K562 (cell line): ENCODE measurements at regions not wholly inside any gene's neighbourhood (a gene's known extent, or its start where the extent isn't known, plus 50 kb on each side); places are given as distances from the start of the nearest gene placed in this dataset.

Experiments used
- AFF1 ChIP-seq, 2 experiments: fragments of 450-650 bp; IDR thresholded peaks; 2 replicates each; pipeline ENCODE4 v1.6.1; 2018; ENCODE audit warnings: mild to moderate bottlenecking in 2 of 2, low read depth in 1 of 2; ENCODE audit not compliant: partially characterized antibody in 2 of 2
- BMI1 ChIP-seq: fragments of 150-350 bp; IDR thresholded peaks from 2 replicates; pipeline ENCODE4 v1.6.1; 2014; ENCODE audit warnings: low read length
- BRF2 ChIP-seq: IDR thresholded peaks from 3 replicates; pipeline ENCODE4 v1.6.1; 2011; ENCODE audit warnings: borderline replicate concordance, mild to moderate bottlenecking; ENCODE audit not compliant: insufficient read length, insufficient read depth
- CBX3 ChIP-seq, 2 experiments: IDR thresholded peaks; 1 replicate in 1 of 2; 2 replicates in 1 of 2; pipeline ENCODE4 v1.6.1; 2012; ENCODE audit warnings: inconsistent platforms in 2 of 2, low read length in 2 of 2, borderline replicate concordance in 1 of 2, control low read depth in 1 of 2
- CEBPB ChIP-seq: fragments of 450-650 bp; IDR thresholded peaks from 2 replicates; pipeline ENCODE4 v1.6.1; 2016; ENCODE audit warnings: missing genetic modification characterization, missing compliant biosample characterization
- DNMT1 ChIP-seq: fragments of 450-650 bp; IDR thresholded peaks from 2 replicates; pipeline ENCODE4 v1.6.1; 2016; ENCODE audit warnings: antibody characterized with exemption, mild to moderate bottlenecking
- ELF4 ChIP-seq: fragments of 450-650 bp; formaldehyde crosslinking; IDR thresholded peaks from 2 replicates; pipeline ENCODE4 v1.4.0; 2022; ENCODE audit warnings: missing genetic modification characterization
- FOS ChIP-seq: IDR thresholded peaks from 3 replicates; pipeline ENCODE4 v1.6.1; 2011; ENCODE audit not compliant: insufficient read length; ENCODE audit errors: extremely low read depth
- FOXK2 ChIP-seq, 2 experiments: fragments of 450-650 bp; IDR thresholded peaks in 1 of 2; conservative IDR thresholded peaks in 1 of 2; 2 replicates each; pipeline ENCODE4 v1.6.1; 2016; ENCODE audit warnings: low read depth in 2 of 2, mild to moderate bottlenecking in 1 of 2
- HOXB6 ChIP-seq: fragments of 250-450 bp; sonication (Bioruptor Pico); IDR thresholded peaks from 2 replicates; pipeline ENCODE4 v1.5.1; 2022; ENCODE audit warnings: mild to moderate bottlenecking, borderline replicate concordance
- IFI16 ChIP-seq: fragments of 250-450 bp; sonication (Bioruptor Pico); IDR thresholded peaks from 2 replicates; pipeline ENCODE4 v2.1.2; 2022; ENCODE audit warnings: mild to moderate bottlenecking, inconsistent platforms
- MCM3 ChIP-seq: fragments of 450-650 bp; IDR thresholded peaks from 2 replicates; pipeline ENCODE4 v1.6.1; 2016
- MECOM ChIP-seq: fragments of 250-450 bp; sonication (Bioruptor Pico); IDR thresholded peaks from 2 replicates; pipeline ENCODE4 v1.8.0; 2022; ENCODE audit warnings: inconsistent platforms
- NCOA6 ChIP-seq: fragments of 450-650 bp; IDR thresholded peaks from 2 replicates; pipeline ENCODE4 v1.6.1; 2017; ENCODE audit warnings: mild to moderate bottlenecking
- PHB ChIP-seq: fragments of 250-450 bp; sonication (Bioruptor Pico); IDR thresholded peaks from 2 replicates; pipeline ENCODE4 v1.5.0; 2021
- SIN3A ChIP-seq, 2 experiments: fragments of 150-350 bp in 1 of 2; IDR thresholded peaks; 2 replicates each; pipeline ENCODE4 v1.6.1; 2011 to 2016; ENCODE audit warnings: borderline replicate concordance in 2 of 2, low read depth in 2 of 2, low read length in 2 of 2, mild to moderate bottlenecking in 2 of 2, moderate library complexity in 2 of 2; ENCODE audit not compliant: control insufficient read depth in 1 of 2
- TBL1XR1 ChIP-seq, 2 experiments: IDR thresholded peaks; 2 replicates each; pipeline ENCODE4 v1.6.1; 2012; ENCODE audit warnings: improper control_type of control experiment in 2 of 2, low read length in 2 of 2, mild to moderate bottlenecking in 1 of 2
- TEAD1 ChIP-seq, 2 experiments: fragments of 450-650 bp in 1 of 2; sonication (generic) in 1 of 2; formaldehyde crosslinking; IDR thresholded peaks; 2 replicates each; pipeline versions ENCODE4 v1.4.0 to v1.8.0; 2020 to 2022; ENCODE audit warnings: mild to moderate bottlenecking in 2 of 2, missing genetic modification reagents in 1 of 2
- XRCC3 ChIP-seq: fragments of 450-650 bp; IDR thresholded peaks from 2 replicates; pipeline ENCODE4 v1.6.1; 2017; ENCODE audit warnings: mild to moderate bottlenecking, moderate library complexity
- ZFP1 ChIP-seq: fragments of 450-650 bp; formaldehyde crosslinking; IDR thresholded peaks from 2 replicates; pipeline ENCODE4 v1.4.0; 2020; ENCODE audit warnings: mild to moderate bottlenecking, mixed read lengths
- ZNF165 ChIP-seq: fragments of 250-450 bp; sonication (Bioruptor Pico); IDR thresholded peaks from 2 replicates; pipeline ENCODE4 v1.4.0; 2020; ENCODE audit warnings: borderline replicate concordance
- ZNF263 ChIP-seq: sonication (generic); formaldehyde crosslinking; IDR thresholded peaks from 2 replicates; pipeline ENCODE4 v1.8.0; 2022; ENCODE audit warnings: mild to moderate bottlenecking, missing genetic modification reagents, borderline replicate concordance
- ZNF507 ChIP-seq: conservative IDR thresholded peaks from 2 replicates; pipeline ENCODE4 v1.6.1; 2017; ENCODE audit warnings: missing genetic modification characterization, missing compliant biosample characterization
- ZNF764 ChIP-seq: fragments of 250-450 bp; sonication (Bioruptor Pico); IDR thresholded peaks from 2 replicates; pipeline ENCODE4 v1.4.0; 2020; ENCODE audit warnings: low read depth, mild to moderate bottlenecking, moderate library complexity
- ZNF780A ChIP-seq: fragments of 250-450 bp; sonication (Bioruptor Pico); IDR thresholded peaks from 2 replicates; pipeline ENCODE4 v1.5.0; 2021; ENCODE audit warnings: mild to moderate bottlenecking

GRCh38 chr18:966759-967576 lies 62.3 kb downstream of the ADCYAP1 start (continued):
- TF ChIP-seq AFF1 (IDR thresholded peaks at IDR 0.05; ENCODE audit: low read depth in 1 of 2, partially characterized antibody in 2 of 2) (peak; percentile 63 to 82), PHB (no peak), IFI16 (no peak), SIN3A (IDR thresholded peaks at IDR 0.05; ENCODE audit: borderline replicate concordance in 2 of 2, control insufficient read depth in 1 of 2, low read depth in 2 of 2, low read length in 2 of 2) (no peak), FOS (no peak), MECOM (CRISPR knock-in tag) (peak; percentile 92), BMI1 (no peak), ZNF780A (CRISPR knock-in tag) (no peak), HOXB6 (no peak), DNMT1 (no peak), MCM3 (no peak), ZNF263 (CRISPR knock-in tag) (no peak), TBL1XR1 (IDR thresholded peaks at IDR 0.05; ENCODE audit: low read length in 2 of 2) (peak in 1 of 2 experiments; percentile 86; a peak in 2 of 4 replicates), ZFP1 (CRISPR knock-in tag) (no peak), TEAD1 (CRISPR knock-in tag; IDR thresholded peaks at IDR 0.05) (peak in 1 of 2 experiments; percentile 76; a peak in 1 of 4 replicates), CEBPB (peak; percentile 98), XRCC3 (no peak), BRF2 (no peak), ELF4 (CRISPR knock-in tag) (no peak), ZNF507 (tag) (no peak), ZNF165 (CRISPR knock-in tag) (no peak), NCOA6 (no peak), ZNF764 (CRISPR knock-in tag) (no peak), CBX3 (IDR thresholded peaks at IDR 0.05; ENCODE audit: borderline replicate concordance in 1 of 2, low read length in 2 of 2) (no peak), FOXK2 (conservative IDR thresholded peaks at IDR 0.05 in 1 of 2, IDR thresholded peaks at IDR 0.05 in 1 of 2; ENCODE audit: low read depth in 2 of 2) (no peak)
